ENCODE measurements at regions not wholly inside any gene's neighbourhood (a gene's known extent, or its start where the extent isn't known, plus 50 kb on each side); places are given as distances from the start of the nearest gene placed in this dataset.

GRCh38 chr15:79212589-79213157 lies 69.8 kb upstream of the ANKRD34C start:
- DNase-seq (ENCODE audit: low spot score) = no peak
- in situ Hi-C loops (cut with MboI; ENCODE audit: low sequenced_read_pairs, unreplicated experiment) = no loop called here
- no peak for TF ChIP-seq CTCF (IDR thresholded peaks at IDR 0.05; ENCODE audit: borderline replicate concordance, control extremely low read depth, extremely low read depth, insufficient read depth, missing control alignments)

DNA sequence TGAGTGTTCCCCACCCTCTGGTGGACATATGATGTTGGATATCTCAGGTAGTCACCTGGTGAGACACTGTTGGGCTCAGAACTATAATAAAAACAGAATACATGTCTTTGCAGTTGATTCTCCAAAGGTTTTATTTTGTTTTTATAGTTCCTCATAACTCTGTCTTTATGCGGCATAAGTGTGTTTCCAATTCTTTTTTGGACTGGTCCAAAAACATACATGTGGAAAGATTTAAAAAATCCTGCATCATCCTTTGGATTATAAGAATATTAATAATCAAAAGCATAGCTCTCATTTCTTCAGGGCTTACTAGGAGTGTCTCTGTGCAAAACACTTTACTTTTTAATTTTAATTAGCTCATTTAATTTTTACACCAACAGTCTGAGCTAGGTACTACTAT lies 71.0 kb upstream of the ANKRD34C start:
- in situ Hi-C loops (cut with MboI; ENCODE audit: low sequenced_read_pairs, unreplicated experiment) = no loop called here
- no peak for DNase-seq (ENCODE audit: low spot score)
- no peak for TF ChIP-seq CTCF (IDR thresholded peaks at IDR 0.05; ENCODE audit: borderline replicate concordance, control extremely low read depth, extremely low read depth, insufficient read depth, missing control alignments)

GRCh38 chr15:79209690-79210089 lies 72.8 kb upstream of the ANKRD34C start:
- no peak for TF ChIP-seq CTCF (IDR thresholded peaks at IDR 0.05; ENCODE audit: borderline replicate concordance, control extremely low read depth, extremely low read depth, insufficient read depth, missing control alignments)
- in situ Hi-C loops (cut with MboI; ENCODE audit: low sequenced_read_pairs, unreplicated experiment) = no loop called here
- DNase-seq (ENCODE audit: low spot score) = no peak

- in situ Hi-C loops (cut with MboI; ENCODE audit: low sequenced_read_pairs, unreplicated experiment) = no loop called here
- TF ChIP-seq CTCF (IDR thresholded peaks at IDR 0.05; ENCODE audit: borderline replicate concordance, control extremely low read depth, extremely low read depth, insufficient read depth, missing control alignments) = no peak
- no peak for DNase-seq (ENCODE audit: low spot score)
Observed at GRCh38 chr15:79209116-79209515, 73.4 kb upstream of the ANKRD34C start.

- DNase-seq (ENCODE audit: low spot score) = no peak
- TF ChIP-seq CTCF (IDR thresholded peaks at IDR 0.05; ENCODE audit: borderline replicate concordance, control extremely low read depth, extremely low read depth, insufficient read depth, missing control alignments) = no peak
- in situ Hi-C loops (cut with MboI; ENCODE audit: low sequenced_read_pairs, unreplicated experiment) = no loop called here
Observed at GRCh38 chr15:79208179-79208578, 74.3 kb upstream of the ANKRD34C start.

DNA sequence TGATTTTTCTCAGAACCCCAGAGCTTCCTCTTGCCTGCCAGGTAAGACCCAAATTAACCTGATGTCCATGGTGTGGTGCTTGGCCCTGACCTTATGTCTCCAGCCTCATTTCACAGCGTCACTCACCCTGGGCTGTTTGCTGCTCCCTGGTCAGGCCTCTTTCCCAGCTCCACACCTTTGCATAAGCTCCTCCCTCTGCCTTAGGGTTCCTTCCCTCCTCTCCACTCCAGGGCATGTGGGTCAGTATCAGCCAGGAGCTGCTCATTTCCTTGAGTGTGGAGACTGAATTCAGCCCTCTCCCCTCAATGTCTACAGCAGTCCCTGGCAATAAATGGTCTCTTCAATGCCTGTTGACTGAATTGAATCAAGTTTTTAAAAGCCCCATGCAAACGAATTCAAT lies 75.6 kb upstream of the ANKRD34C start:
- no peak for TF ChIP-seq CTCF (IDR thresholded peaks at IDR 0.05; ENCODE audit: borderline replicate concordance, control extremely low read depth, extremely low read depth, insufficient read depth, missing control alignments)
- in situ Hi-C loops (cut with MboI; ENCODE audit: low sequenced_read_pairs, unreplicated experiment) = no loop called here
- DNase-seq (ENCODE audit: low spot score) = no peak
